H9 (cell line): ENCODE measurements at regions not wholly inside any gene's neighbourhood (a gene's known extent, or its start where the extent isn't known, plus 50 kb on each side); places are given as distances from the start of the nearest gene placed in this dataset.

Experiments
- DNase-seq: peaks from one replicate; pipeline ENCODE4 v3.0.0-alpha.2; 2017
- H2AFZ ChIP-seq: one replicate; pipeline ENCODE4 v1.6.1; 2013; ENCODE audit warnings: mild to moderate bottlenecking, low read length, control low read depth, moderate library complexity
- H2AK5ac ChIP-seq: 2 replicates; pipeline ENCODE4 v1.6.1; 2013; ENCODE audit warnings: low read length, control low read depth, mixed read lengths; ENCODE audit not compliant: insufficient read length
- H2BK120ac ChIP-seq: one replicate; pipeline ENCODE4 v1.6.1; 2013; ENCODE audit warnings: low read depth, mild to moderate bottlenecking, low read length, control low read depth, inconsistent platforms; ENCODE audit not compliant: poor library complexity, severe bottlenecking
- H2BK12ac ChIP-seq: 2 replicates; pipeline ENCODE4 v1.6.1; 2013; ENCODE audit warnings: low read length, control low read depth, mixed read lengths, low read depth; ENCODE audit not compliant: insufficient read length
- H2BK15ac ChIP-seq: 2 replicates; pipeline ENCODE4 v1.6.1; 2013; ENCODE audit warnings: low read depth, low read length, control low read depth
- H2BK20ac ChIP-seq: one replicate; pipeline ENCODE4 v1.6.1; 2013; ENCODE audit warnings: low read depth, mild to moderate bottlenecking, low read length, control low read depth, inconsistent platforms; ENCODE audit not compliant: poor library complexity, severe bottlenecking
- H2BK5ac ChIP-seq: 2 replicates; pipeline ENCODE4 v1.6.1; 2013; ENCODE audit warnings: low read length, control low read depth, mixed read lengths; ENCODE audit not compliant: insufficient read length
- H3K14ac ChIP-seq: 2 replicates; pipeline ENCODE4 v1.6.1; 2013; ENCODE audit warnings: low read length, control low read depth; ENCODE audit not compliant: insufficient read depth
- H3K18ac ChIP-seq: 2 replicates; pipeline ENCODE4 v1.6.1; 2013; ENCODE audit warnings: low read depth, mild to moderate bottlenecking, mixed read lengths, low read length, control low read depth; ENCODE audit not compliant: insufficient read length
- H3K23ac ChIP-seq: 2 replicates; pipeline ENCODE4 v1.6.1; 2013; ENCODE audit warnings: low read length, control low read depth, mixed read lengths, low read depth; ENCODE audit not compliant: insufficient read length
- H3K23me2 ChIP-seq: 2 replicates; pipeline ENCODE4 v1.6.1; 2013; ENCODE audit warnings: low read depth, mild to moderate bottlenecking, mixed read lengths, low read length, control low read depth; ENCODE audit not compliant: insufficient read length, poor library complexity, severe bottlenecking
- H3K27ac ChIP-seq: 2 replicates; pipeline ENCODE4 v1.5.1; 2013; ENCODE audit warnings: low read length, control low read depth, mixed read lengths, low read depth; ENCODE audit not compliant: insufficient read length
- H3K27me3 ChIP-seq: 2 replicates; pipeline ENCODE4 v1.6.1; 2013; ENCODE audit warnings: low read length, control low read depth, inconsistent platforms; ENCODE audit not compliant: insufficient read depth
- H3K4ac ChIP-seq: 2 replicates; pipeline ENCODE4 v1.6.1; 2013; ENCODE audit warnings: low read depth, mild to moderate bottlenecking, control low read depth, inconsistent platforms, low read length, moderate library complexity
- H3K4me1 ChIP-seq: 2 replicates; pipeline ENCODE4 v1.6.1; 2013; ENCODE audit warnings: low read length, control low read depth, inconsistent platforms; ENCODE audit not compliant: insufficient read depth
- H3K4me2 ChIP-seq: 2 replicates; pipeline ENCODE4 v1.6.1; 2013; ENCODE audit warnings: low read length, control low read depth, mixed read lengths; ENCODE audit not compliant: insufficient read length, insufficient read depth
- H3K56ac ChIP-seq: 2 replicates; pipeline ENCODE4 v1.6.1; 2013; ENCODE audit warnings: low read depth, mild to moderate bottlenecking, mixed read lengths, low read length, control low read depth; ENCODE audit not compliant: insufficient read length
- H3K79me1 ChIP-seq: 2 replicates; pipeline ENCODE4 v1.6.1; 2013; ENCODE audit warnings: low read depth, mild to moderate bottlenecking, moderate library complexity, low read length, control low read depth, inconsistent platforms; ENCODE audit not compliant: insufficient read depth, poor library complexity, severe bottlenecking
- H3K79me2 ChIP-seq: 2 replicates; pipeline ENCODE4 v1.6.1; 2013; ENCODE audit warnings: low read length, control low read depth, inconsistent platforms; ENCODE audit not compliant: insufficient read depth
- H3K9ac ChIP-seq: 2 replicates; pipeline ENCODE4 v1.6.1; 2013; ENCODE audit warnings: low read length, control low read depth, mixed read lengths; ENCODE audit not compliant: insufficient read length; ENCODE audit errors: extremely low read depth
- H3K9me3 ChIP-seq: one replicate; pipeline ENCODE4 v1.6.1; 2013; ENCODE audit warnings: low read depth, low read length, inconsistent platforms; ENCODE audit not compliant: control insufficient read depth
- H3T11ph ChIP-seq: one replicate; pipeline ENCODE4 v1.6.1; 2013; ENCODE audit warnings: mild to moderate bottlenecking, low read length, control low read depth, inconsistent platforms
- H4K20me1 ChIP-seq: one replicate; pipeline ENCODE4 v1.6.1; 2013; ENCODE audit not compliant: control insufficient read depth, insufficient read length, insufficient read depth
- H4K5ac ChIP-seq: 2 replicates; pipeline ENCODE4 v1.6.1; 2013; ENCODE audit warnings: low read depth, mild to moderate bottlenecking, mixed read lengths, low read length, control low read depth; ENCODE audit not compliant: insufficient read length
- H4K8ac ChIP-seq: replicated peaks from 2 replicates; pipeline ENCODE4 v1.6.1; 2013; ENCODE audit warnings: low read length, control low read depth, mixed read lengths, low read depth; ENCODE audit not compliant: insufficient read length
- H4K91ac ChIP-seq: 2 replicates; pipeline ENCODE4 v1.6.1; 2013; ENCODE audit warnings: low read depth, mild to moderate bottlenecking, moderate library complexity, mixed read lengths, low read length, control low read depth; ENCODE audit not compliant: insufficient read length
- H3K27ac Mint-ChIP-seq, 3 experiments: 2 replicates in 2 of 3; 3 replicates in 1 of 3; pipeline ENCODE4 v1.8.0; 2020 to 2021; ENCODE audit warnings: mixed read lengths in 3 of 3, mild to moderate bottlenecking in 1 of 3, moderate library complexity in 1 of 3
- H3K27me3 Mint-ChIP-seq: 2 replicates; pipeline ENCODE4 v1.8.0; 2021; ENCODE audit warnings: low read depth, mild to moderate bottlenecking, moderate library complexity, mixed read lengths
- H3K36me3 Mint-ChIP-seq, 3 experiments: 2 replicates in 2 of 3; 3 replicates in 1 of 3; pipeline ENCODE4 v1.8.0; 2020 to 2021; ENCODE audit warnings: low read depth in 3 of 3, mixed read lengths in 3 of 3; ENCODE audit not compliant: insufficient read depth in 1 of 3
- H3K4me1 Mint-ChIP-seq, 2 experiments: 2 replicates each; pipeline ENCODE4 v1.8.0; 2020; ENCODE audit warnings: mixed read lengths in 2 of 2
- H3K4me3 Mint-ChIP-seq, 2 experiments: 2 replicates in 1 of 2; 3 replicates in 1 of 2; pipeline ENCODE4 v1.8.0; 2020 to 2021; ENCODE audit warnings: mild to moderate bottlenecking in 2 of 2, mixed read lengths in 2 of 2, moderate library complexity in 1 of 2
- H3K9me3 Mint-ChIP-seq, 2 experiments: 2 replicates in 1 of 2; 3 replicates in 1 of 2; pipeline ENCODE4 v1.8.0; 2020; ENCODE audit warnings: mild to moderate bottlenecking in 2 of 2, mixed read lengths in 2 of 2, moderate library complexity in 1 of 2
- CTCF ChIP-seq: fragments of 200-600 bp; sonication (generic); conservative IDR thresholded peaks from 3 replicates; pipeline ENCODE4 v1.8.0; 2021; ENCODE audit warnings: antibody characterized with exemption, mild to moderate bottlenecking
- WGBS: extraction: QIAGEN DNeasy Blood & Tissue Kit; methylation state at CpG from one replicate; pipeline ENCODE4 v1.1.7; 2013; ENCODE audit warnings: missing lambda C conversion rate, low lambda C conversion rate, mixed read lengths; ENCODE audit not compliant: insufficient read length; ENCODE audit errors: extremely low coverage; 5-methylcytosine and 5-hydroxymethylcytosine counted together

DNA sequence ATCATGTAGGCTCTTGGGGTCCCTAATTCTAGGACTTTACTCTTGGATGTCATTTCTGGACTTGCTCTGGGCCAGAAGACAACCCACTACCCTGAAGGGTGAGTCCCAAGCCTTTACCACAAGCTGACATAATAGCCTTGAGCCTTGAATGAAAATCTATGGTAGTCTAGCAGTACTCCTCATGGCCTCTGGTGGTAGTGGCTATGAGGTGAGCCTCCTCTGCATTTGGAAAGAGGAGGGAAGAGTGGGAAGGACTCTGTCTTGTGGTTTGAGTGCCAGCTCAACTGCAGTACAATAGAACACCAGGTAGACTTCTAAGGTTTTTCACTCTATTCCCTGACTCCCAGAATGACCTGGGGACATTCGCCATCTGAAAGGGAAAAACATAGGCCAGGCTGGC lies 96.5 kb downstream of the DCAF12L1 start:
- H3K4me2 ChIP-seq: no peak overlapping the region
- no peak overlapping the region for H4K5ac ChIP-seq
- no peak overlapping the region for H2AFZ ChIP-seq
- H2BK120ac ChIP-seq: no peak overlapping the region
- H3K4me1 ChIP-seq: no peaks in the 10 kb centered on the region
- peaks cover 9% of the 10 kb centered on the region for H3K79me1 ChIP-seq
- H3K36me3 Mint-ChIP-seq: peaks cover 16 to 26% (median 17%) of the 10 kb centered on the region in 3 experiments
- no peak for DNase-seq
- no peak overlapping the region for H4K8ac ChIP-seq
- H3K23me2 ChIP-seq: no peaks in the 10 kb centered on the region
- H3K4me1 Mint-ChIP-seq: peaks cover 10 to 39% of the 10 kb centered on the region in 2 experiments
- H3K9me3 ChIP-seq: no peaks in the 10 kb centered on the region
- H3K4ac ChIP-seq: no peak overlapping the region
- H3K23ac ChIP-seq: no peak overlapping the region
- peaks cover 2% of the 10 kb centered on the region; the same call in 1 of the 2 replicates for H3K27me3 Mint-ChIP-seq
- H3K4me3 Mint-ChIP-seq: no peak overlapping the region
- H4K91ac ChIP-seq: no peak overlapping the region
- no CpG with 5 or more reads among the region's 1 CpG for WGBS
- no peak overlapping the region for H3K18ac ChIP-seq
- no peak overlapping the region for H3K9ac ChIP-seq
- peaks cover 35 to 66% of the 10 kb centered on the region in 2 experiments for H3K9me3 Mint-ChIP-seq
- no peak overlapping the region for H3K56ac ChIP-seq
- no peak overlapping the region for H2AK5ac ChIP-seq
- H3K79me2 ChIP-seq: peaks cover 17% of the 10 kb centered on the region; the same call in 1 of the 2 replicates
- TF ChIP-seq CTCF: no peak; the same call in 2 of the 3 replicates
- no peak overlapping the region for H3K27ac Mint-ChIP-seq
- H3T11ph ChIP-seq: no peak overlapping the region
- H2BK5ac ChIP-seq: no peak overlapping the region
- no peak overlapping the region for H3K14ac ChIP-seq
- H3K27me3 ChIP-seq: no peaks in the 10 kb centered on the region
- no peak overlapping the region for H2BK12ac ChIP-seq
- H3K27ac ChIP-seq: no peak overlapping the region
- H4K20me1 ChIP-seq: no peaks in the 10 kb centered on the region
- no peak overlapping the region for H2BK20ac ChIP-seq
- no peak overlapping the region for H2BK15ac ChIP-seq
